Esophagus mucosa (tissue), 1 donor: ENCODE measurements at regions not wholly inside any gene's neighbourhood (a gene's known extent, or its start where the extent isn't known, plus 50 kb on each side); places are given as distances from the start of the nearest gene placed in this dataset.
"Not testable (repeated sequence)": the region's sequence is repeated elsewhere in the genome, so short reads cannot be mapped to it uniquely, and the experiment has no call there.

Experiments
- ATAC-seq: fragments of 200-7000 bp; cut with Tn5 transposase; one replicate; pipeline ENCODE4 v1.9.1; 2020
- donor health status: DM: yes; HTN: yes; CAD: no.

DNA sequence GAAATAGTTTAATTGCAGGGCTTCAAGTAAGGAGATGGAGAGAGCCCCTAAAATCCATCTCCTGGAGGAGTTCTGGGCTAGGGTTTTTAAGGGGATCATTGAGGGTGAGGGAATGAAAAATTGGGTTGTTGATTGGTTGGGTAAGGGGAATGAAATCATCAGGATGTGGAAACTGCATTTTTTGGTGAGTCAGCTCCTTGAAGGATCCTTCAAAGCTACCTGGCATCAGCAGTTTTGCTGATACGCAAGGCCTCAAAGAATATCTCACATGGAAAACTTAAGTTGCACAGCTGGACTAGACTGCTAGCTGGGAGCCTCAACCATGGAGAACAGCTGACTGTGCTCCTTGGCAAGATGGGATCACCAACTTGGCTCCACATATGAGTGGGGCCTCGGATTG lies 136.7 kb downstream of the FGF10 start:
- no peak for ATAC-seq

- no peak for ATAC-seq
These were observed 142.2 kb downstream of the FGF10 start for GRCh38 chr5:44246986-44247385.

- no peak for ATAC-seq
These were observed 143.3 kb downstream of the FGF10 start for GRCh38 chr5:44245935-44246334.

DNA sequence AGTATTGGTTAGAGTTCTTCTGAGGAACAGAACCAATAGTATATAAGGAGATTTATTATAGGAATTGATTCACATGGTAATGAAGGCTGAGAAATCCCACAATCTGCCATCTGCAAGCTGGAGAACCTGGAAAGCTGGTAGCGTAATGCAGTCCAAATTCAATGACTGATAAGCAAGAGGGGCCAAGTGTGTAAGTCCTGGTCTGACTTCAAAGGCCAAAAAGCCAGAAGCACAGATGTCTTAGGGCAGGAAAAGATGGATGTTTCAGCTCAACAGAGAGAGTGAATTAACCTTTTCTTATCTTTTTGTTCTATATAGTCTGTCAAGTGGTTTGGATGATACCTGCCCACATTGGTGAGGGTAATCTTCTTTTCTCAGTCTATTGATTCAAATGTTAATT lies 146.4 kb downstream of the FGF10 start:
- no peak for ATAC-seq

GRCh38 chr5:44236040-44236439 lies 153.2 kb downstream of the FGF10 start:
- no peak for ATAC-seq

DNA sequence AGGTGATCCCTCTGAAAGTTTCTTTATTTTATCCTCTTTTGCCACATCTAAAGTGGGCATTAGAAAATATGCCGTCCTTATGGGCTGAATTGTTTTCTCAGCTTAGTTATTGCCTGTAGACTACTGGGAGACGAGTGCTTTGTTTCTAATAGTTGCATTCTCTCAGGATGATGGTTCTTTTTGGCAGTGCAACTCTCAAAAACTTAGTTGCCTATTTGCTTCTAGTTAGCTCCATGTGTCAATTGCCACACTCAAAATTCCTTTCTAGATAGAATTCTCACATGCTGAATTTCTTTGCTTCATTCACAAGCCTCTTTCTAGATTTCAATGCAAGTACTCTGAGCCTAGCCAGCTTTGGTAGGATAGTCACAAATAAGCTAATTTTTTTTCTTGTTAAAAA lies 155.5 kb downstream of the FGF10 start:
- ATAC-seq, result no peak

DNA sequence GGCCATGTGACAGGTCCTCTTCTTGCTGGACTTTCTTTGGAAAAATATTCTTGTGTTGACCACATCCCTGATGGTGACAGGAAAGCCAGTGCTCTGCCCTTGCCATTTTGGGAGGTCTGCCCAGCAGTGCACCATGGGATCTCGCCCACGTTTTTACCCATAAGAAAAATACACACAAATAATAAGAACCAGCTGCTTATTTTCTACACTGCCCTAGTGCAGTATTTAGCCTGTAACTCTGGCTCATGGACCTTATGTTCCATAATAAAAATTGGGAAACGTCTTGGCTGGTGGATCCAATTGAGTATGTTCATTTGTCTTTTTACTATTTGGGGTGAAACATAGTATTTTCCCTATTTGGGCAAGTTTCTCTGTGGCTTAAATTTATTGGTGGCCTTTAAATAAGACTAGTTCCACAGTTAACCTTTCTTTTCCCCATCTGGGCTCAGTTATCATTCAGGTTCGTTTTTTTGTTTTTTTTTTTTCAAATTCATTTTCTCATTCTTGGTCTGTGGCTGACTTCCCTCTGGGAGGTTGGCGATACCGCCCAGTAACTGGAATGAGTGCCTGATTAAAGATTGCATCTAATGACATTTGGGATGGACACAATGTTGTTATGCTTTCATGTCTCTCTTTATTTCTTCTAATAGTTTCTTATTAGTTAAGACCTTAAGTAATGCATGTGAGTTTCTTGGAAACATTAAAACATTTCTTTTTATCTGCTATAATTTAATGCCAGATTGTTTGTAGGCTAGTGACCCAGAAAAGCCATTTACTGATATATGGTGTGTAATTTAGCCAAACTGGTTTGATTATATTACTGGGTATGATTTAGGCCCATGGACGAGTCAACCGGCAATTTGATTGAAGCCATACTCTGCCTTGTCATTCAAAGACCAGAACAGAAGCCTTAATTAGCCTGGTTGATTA lies 163.7 kb downstream of the FGF10 start:
- ATAC-seq, result no peak

DNA sequence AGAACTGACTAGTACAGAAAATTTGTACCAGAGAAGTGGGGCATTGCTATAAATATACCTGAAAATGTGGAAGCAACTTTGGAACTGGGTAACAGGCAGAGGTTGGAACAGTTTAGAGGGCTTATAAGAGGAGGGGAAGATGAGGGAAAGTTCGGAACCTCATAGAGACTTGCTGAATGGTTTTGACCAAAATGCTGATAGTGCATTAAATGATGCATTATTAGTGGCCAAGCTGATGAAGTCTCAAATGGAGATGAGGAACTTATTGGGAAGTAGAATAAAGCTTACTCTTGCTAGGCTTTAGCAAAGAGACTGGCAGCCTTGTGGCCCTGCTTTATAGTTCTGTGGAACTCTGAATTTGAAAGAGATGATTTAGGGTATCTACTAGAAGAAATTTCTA lies 189.8 kb downstream of the FGF10 start:
- ATAC-seq, result no peak

- no peak for ATAC-seq
These were observed 200.0 kb downstream of the FGF10 start for GRCh38 chr5:44189255-44189654.

- ATAC-seq, result no peak
These were observed 201.2 kb downstream of the FGF10 start for GRCh38 chr5:44187973-44188372.

DNA sequence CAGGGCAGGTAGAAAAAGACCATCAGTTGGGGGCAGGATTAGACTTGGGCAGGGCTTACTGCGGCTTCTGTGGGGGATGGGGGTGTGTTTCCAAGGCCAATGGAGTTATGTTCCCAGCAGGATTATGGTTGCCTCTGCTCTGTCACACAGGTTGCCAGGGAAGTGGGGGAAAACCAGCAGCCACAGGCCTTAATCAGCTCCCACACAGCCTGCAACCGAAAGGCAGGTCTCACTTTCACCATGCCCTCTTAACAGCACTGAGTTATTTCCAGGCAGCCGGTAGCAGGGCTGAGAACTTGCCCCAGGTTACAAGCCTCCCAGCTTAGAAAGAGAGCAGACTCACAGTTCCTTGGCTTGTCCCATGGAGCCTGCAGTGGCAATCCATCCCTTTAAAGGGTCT lies 205.5 kb downstream of the FGF10 start:
- ATAC-seq, result no peak

DNA sequence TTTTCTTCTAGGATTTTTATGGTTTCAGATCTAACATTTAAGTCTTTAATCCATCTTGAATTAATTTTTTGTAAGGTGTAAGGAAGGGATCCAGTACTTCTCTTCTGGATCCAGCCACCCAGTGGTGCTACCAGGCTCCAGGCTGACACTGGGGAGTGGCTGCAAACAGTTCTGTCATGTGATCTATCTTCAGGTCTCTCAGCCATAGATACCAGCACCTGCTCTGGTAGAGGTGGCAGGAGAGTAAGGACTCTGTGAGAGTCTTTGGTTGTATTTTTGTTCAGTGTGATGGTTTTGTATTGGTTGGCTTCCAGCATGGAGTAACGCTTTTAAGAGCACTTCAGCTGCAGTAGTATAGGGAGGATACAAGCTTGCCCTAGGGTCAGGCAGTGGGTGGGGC lies 205.9 kb downstream of the FGF10 start:
- ATAC-seq, result no peak

DNA sequence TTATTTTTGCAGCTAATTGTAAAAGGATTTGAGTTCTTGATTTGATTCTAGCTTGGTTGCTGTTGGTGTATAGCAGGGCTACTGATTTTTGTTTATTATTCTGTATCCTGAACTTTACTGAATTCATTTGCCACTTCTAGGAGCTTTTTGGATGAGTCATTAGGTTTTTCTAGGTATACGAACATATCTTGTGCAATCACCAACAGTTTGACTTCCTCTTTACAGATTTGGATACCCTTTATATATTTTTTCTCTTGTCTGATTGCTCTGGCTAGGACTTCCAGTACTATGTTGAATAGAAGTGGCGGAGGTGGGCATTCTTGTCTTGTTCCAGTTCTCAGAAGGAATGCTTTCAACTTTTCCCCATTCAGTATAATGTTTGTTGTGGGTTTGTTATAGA lies 210.8 kb downstream of the FGF10 start:
- ATAC-seq, result no peak

- ATAC-seq, result no peak
These were observed 221.7 kb downstream of the FGF10 start for GRCh38 chr5:44167540-44167939.

- ATAC-seq, result no peak
These were observed 228.9 kb downstream of the FGF10 start for GRCh38 chr5:44160369-44160768.

GRCh38 chr5:44150075-44150723 lies 239.0 kb downstream of the FGF10 start:
- ATAC-seq, result no peak

DNA sequence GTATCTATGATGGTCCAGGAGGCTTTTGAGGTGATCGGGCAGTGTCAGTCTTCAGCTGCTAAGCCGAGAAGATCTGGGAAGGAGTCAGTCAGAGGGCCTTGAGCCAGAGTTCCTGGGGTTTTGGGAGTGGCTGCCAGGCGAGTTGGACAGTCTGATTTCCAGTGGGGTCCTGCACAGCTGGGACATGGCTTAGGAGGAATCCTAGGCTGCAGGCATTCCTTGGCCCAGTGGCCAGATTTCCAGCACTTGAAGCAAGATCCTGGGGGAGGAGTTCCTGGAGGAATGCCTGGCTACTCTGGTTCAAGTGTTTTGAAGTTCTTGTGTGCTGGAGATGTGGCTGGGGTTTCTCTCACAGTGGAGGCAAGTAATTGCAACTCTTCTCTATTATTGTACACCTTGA lies 271.3 kb downstream of the FGF10 start:
- not testable (repeated sequence) for ATAC-seq

DNA sequence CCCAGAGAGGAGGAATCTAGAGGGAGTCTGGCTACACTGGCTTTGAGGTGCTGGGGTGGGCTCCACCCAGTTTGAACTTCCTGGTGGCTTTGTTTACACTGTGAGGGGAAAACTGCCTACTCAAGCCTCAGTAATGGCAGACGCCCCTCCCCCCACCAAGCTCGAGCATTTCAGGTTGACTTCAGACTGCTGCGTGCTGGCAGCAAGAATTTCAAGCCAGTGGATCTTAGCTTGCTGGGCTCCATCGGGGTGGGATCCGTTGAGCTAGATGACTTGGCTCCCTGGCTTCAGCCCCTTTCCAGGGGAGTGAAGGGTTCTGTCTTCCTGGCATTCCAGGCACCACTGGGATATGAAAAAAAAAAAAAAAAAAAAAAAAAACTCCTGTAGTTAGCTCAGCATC lies 281.0 kb downstream of the FGF10 start:
- not testable (repeated sequence) for ATAC-seq

DNA sequence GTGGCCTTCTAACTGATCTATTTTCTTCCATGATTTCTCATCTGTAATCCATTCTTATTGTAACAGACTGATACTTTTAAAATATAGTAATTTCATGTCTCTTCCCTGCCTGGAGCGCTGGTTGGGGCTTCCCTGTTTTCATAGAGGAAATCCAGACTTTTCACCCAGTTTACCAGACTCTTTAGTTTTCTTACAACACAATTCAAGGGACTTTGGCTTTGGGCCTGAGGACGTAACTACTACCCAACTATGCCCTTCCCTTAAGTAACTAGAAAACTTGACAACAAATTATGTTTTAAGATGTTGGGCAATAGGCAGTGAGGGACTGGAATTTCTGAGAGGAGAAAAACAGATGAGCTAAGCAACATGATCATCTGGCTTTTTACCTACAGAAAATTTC lies 289.6 kb downstream of the FGF10 start:
- ATAC-seq, result no peak

GRCh38 chr5:44089424-44090144 lies 299.6 kb downstream of the FGF10 start:
- no peak for ATAC-seq

- ATAC-seq, result no peak
These were observed 304.1 kb downstream of the FGF10 start for GRCh38 chr5:44085083-44085482.

GRCh38 chr5:44074547-44074946 lies 314.7 kb downstream of the FGF10 start:
- not testable (repeated sequence) for ATAC-seq

DNA sequence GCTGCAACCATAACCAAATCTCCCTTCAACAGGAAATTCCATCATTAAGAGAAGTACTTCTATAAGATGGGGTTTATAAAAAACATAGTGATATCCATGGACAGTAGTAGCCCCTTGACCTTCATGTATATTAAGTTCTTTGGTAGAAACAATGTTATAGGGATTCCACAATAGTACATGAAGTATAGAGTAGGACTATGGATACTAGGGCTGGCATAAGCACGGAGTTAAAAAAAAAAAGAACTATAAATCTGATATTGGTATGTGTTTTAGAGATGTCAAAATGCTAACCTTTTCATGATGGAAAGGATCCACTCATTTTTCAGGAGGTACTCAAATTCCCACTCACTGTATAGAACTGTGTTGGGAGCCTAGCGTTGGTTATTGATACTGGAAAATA lies 337.6 kb downstream of the FGF10 start:
- ATAC-seq, result no peak
